Tongue (tissue), 1 donor: ENCODE measurements at regions not wholly inside any gene's neighbourhood (a gene's known extent, or its start where the extent isn't known, plus 50 kb on each side); places are given as distances from the start of the nearest gene placed in this dataset.
"Not testable (repeated sequence)": the region's sequence is repeated elsewhere in the genome, so short reads cannot be mapped to it uniquely, and the experiment has no call there.

Source experiments
- DNase-seq: peaks from one replicate; pipeline ENCODE4 v3.0.0-alpha.2; 2015

DNA sequence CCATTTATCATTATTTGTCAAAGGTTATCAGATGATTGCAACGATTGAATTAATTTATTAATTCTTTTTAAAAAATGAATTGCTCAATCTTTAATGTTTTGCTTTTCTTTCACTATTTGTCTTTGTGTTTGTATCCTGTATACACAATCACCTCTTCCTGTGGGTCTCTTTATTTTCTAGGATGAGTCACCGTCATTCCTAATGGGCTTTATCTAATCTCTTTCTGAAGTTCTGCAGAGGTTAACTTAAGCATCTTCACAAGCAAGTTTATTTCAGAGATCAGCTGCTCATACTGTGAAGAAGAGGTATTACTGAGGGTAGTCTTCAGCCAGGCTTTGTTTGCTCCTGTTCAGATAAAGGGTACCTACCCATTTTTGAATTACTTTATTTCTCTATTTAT lies 323.9 kb downstream of the NNT start:
- no peak for DNase-seq

DNA sequence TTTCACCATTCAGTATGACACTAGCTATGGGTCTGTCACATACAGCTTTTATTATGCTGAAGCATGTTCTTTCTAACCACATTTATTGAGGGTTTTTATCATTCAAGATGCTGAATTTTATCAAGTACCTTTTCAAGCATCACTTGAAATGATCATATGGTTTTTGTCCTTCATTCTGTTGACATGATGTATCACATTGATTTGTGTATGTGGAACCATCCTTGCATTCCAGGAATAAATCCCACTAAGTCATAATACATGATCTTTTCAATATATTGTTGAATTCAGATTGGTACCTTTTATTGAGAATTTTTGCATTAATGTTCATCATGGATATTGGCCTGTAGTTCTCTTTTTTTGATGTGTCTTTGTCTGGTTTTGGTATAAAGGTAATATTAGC lies 317.4 kb downstream of the NNT start:
- DNase-seq: no peak

DNA sequence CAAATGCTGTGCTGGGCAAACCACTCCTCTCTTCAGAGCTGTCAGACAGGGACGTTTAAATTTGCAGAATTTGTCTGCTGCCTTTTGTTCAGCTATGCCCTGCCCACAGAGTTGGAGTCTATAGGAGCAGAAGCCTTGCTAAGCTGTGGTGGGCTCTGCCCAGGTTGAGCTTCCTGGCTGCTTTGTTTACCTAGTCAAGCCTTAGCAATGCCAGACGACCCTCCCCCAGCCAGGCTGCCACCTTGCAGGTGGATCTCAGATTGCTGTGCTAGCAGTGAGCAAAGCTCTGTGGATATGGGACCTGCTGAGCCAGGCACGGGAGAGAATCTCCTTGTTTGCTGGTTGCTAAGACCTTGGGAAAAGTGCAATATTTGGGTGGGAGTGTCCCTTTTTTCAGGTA lies 314.9 kb downstream of the NNT start:
- no peak for DNase-seq

DNA sequence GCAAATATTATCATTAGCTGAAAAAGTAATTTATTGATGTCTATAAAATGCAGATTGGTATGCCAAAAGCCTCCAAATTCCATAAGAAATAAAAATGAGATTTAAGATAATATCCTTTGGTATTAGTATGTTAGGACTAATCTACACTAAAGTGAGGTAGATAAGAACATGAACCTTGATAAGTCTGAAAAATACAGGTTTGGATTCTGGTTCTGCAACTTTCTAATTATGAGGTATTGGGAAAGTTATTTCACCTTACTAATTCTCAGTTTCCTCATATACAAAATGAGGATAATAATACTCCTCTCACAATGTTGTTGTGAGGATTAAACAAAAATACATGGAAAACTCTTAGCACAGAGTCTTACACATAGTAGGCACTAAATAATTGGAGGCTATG lies 300.1 kb downstream of the NNT start:
- DNase-seq: no peak

DNA sequence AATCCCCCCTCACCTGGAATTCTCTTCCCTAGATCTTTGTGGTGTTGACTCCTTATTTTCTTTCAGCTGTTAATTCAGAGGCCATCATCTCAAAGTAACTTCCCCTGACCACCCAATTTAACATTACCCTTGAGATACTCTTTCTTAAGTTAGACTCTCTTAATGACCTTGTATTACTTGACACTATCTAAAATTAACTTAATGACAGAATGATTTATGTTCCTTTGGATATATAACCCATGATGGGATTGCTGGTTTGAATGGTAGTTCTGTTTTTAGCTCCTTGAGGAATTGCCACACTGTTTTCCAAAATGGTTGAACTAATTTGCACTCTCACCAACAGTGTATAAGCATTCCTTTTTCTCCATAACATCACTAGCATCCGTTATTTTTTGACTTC lies 298.0 kb downstream of the NNT start:
- DNase-seq: no peak

DNA sequence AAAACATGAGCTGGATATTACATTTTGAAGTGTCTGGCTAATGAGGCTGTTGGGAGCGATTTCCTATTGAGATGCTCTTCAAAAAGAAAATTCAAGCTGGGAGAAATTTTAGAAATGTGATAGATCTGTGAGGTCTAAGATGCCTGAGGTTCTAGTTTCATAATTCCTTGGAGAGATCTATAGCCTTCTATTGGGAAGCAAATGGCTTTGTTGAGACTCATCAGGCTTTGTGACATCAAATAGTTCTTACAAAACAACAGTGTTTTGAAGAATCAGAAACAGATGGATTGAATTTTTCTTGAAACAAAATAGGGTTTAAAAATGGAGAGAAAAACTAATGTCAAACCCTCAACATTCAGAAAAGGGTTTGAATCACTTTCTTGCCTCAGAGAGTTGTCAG lies 292.9 kb downstream of the NNT start:
- no peak for DNase-seq

DNA sequence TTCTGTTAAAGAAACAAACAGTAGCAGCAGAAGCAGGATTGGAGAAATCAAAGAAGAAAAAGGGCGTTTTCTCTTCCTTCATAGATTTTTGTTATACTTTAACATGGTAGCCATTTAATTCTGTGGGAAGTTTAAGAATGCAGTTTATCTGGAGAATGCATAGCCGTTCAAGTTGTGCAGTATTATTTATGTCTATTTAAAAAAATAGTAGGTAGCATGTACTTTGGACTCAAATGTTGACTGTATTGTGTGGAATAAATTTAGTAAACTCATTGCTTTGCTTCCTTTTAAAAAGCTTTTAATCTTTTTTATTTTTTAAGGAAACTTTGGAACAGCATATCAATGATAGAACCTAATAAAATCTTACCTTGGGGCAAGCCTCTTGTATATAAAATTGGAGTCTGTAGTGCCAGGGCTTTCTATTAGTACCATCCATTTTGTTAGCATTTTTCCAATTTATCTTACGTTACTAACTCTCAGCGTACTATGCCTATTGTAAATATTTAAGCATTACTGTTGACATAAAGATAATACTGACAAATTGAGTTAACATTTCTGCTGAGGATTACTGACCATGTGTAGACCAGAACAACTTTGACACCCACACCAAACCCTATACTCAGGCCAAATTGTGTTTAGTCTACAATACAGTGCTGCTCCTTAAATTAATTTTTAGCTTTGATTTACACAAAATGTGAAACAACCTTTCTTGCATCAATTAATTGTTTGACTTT lies 291.1 kb downstream of the NNT start:
- DNase-seq: no peak

DNA sequence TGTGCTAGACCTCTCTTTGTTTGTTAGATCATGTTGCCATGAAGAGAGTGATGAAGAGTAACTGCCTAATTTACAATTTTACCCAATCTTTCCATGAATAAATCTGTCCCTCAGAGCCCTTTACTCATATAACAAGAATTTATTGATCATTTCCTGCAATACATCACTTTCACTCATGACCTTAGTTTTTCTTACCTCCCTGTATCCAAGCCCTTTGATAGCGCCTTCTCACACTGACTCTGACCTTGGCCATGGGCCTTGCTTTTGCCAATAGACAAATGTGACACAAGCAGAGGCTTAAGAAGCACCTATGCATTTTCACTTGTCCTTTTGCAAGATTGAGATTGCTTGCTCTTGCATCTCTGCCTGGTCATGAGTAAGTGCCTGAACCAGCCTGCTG lies 288.1 kb downstream of the NNT start:
- DNase-seq: no peak

DNA sequence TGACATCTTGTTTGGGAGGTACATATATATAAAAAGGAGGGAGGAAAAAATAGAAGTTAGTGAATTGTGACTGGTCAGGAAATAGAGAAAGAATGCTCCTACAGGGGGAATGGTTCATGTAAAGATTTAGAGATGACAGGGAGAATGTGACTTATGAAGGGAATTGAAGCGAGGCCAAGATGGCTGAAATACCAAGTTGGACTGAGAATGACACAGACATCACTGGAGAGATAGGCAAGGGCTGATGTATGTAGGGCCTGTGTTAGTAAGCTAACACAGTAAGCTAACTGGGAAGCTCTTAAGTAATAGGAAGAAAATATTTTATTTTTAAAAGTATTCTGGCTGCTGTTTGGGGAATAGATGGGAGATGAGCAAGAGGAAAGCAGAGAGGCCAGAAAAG lies 286.3 kb downstream of the NNT start:
- no peak for DNase-seq

DNA sequence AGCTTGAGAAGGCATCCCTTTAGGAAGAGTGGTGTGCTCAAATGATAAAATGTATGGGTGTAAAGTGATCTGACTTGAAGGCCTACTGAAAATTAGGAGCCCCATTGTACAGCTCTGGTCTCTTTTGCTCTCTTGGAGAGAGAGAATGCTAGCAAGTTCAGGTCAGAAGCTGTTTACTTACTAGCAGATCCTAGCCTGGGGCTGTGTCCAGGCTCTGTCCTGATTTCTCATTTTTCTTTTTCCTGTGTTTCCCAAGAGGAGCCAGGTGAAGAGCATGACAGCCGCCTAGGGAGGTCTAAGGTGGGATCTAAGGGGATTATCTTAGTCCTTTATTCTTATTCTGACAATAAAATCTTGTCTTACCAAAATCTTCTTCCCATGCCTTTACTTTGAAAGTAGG lies 272.8 kb downstream of the NNT start:
- no peak for DNase-seq

DNA sequence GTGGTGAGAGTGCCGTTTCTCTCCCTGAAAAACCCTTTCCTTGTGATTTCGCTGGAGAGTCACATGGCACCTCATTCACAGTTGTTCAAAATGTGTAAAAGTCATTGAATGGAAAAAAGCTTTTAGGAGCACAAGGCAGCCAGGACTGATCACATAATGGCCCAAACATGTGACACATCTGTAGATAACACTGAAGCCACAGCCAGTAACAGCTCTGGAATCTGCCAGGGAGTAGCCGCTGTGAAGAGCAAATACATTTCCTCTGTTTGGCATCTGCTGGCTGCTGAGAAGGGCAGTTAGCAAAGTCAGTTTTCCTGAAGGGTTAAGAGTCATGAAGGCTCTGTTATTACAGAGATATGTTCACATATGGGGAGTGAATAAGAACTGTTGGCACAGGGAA lies 271.8 kb downstream of the NNT start:
- DNase-seq: no peak

DNA sequence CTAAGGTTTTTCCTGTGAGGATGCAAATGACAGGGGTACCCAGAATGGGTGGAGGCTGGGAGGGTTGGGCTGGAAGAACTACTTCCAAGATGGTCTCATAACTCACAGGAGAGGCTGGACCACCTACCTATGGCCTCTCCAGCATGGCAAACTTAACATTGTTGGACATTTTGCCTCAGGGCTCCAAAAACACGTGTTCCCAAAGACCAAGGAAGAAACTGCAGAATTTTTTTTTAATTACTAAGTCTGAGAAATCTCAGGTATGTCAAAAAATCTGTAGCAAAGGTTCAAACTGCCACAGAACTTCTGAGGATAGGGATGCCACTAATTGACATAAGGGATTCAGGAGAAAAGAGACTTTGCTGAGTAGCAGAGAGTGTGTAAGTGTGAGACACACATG lies 270.8 kb downstream of the NNT start:
- DNase-seq: no peak

DNA sequence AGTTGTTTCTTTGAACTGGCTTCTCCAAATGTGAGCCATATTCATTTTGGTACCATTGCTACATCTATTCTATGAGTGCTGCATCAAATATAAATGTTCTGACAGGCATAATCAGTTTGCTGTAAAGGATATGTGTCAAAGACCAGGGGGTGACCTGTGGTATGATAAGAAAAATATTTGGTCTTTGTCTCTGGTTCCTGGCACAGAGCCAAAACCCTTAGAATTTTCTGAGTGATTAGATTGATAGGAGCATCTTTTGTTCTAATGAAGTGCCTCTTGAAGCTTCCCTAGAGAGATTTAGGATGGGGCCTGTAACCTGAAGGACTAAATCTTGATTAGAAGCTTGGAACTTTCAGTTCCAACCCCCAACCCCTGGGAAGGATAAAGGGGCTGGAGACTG lies 256.3 kb downstream of the NNT start:
- no peak for DNase-seq

DNA sequence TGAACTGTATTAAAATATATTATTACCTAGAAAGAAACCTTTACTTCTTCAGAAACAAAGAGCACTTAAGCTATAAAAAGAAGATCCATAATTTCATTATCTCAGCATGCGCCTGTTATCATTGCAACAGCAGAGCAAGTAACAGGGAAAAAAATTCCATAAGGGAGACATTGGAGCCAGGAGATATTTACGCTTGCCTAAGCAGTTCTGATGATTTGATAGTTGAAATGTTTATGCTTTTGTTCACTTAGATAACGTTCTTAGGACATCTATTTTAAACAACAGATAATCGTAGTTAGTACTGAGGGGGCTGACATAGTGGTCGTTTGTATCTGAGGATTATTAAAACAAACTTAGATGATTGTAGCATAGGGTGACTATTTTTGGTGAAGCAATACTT lies 252.5 kb downstream of the NNT start:
- no peak for DNase-seq

DNA sequence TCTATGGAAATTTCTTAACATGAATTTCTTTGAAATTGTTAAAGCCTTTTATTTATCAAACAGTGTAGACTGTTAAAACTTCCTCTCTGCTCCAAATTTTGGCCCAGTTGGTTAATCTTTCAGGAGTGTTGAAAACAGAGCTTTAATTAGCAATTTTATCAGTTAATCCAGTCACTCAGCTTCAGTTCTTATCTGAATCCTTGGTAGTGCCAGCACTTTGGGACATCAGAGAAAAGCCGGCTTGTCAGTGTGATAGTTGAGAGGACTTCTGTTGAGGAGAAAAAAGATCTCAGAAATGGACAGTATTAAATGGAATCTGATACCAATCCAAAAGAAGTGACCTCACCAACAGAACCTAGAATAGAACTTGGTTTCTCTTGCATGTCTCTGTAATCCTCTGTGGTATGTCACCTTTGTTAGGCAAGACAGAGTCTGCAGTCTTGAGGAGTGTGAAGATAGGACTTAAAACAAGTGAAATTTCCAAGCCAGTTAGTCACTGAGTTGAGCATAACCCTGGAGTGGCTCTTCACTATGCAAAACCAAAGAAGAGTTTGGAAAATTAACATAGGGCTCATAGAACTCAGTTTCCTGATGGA lies 251.8 kb downstream of the NNT start:
- peak; percentile 8 for DNase-seq

DNA sequence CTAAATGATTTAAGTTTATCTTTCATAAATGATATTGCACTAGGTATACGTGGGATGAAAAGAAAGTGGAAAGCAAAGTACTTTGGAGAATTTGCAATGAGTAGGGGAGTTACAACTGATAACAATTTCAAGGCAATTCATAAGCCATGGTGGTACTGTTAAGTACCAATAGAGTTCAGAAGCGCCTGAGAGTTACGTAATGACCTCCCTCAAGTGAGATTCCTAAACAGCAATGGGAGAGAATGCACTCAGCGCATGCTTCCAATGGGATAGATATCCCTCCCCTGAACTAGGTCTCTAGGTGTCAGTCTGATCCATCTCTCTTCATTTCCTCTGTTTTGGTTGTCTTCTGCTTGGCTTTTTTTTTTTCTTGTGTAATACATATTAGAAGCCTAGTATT lies 249.3 kb downstream of the NNT start:
- DNase-seq: no peak

DNA sequence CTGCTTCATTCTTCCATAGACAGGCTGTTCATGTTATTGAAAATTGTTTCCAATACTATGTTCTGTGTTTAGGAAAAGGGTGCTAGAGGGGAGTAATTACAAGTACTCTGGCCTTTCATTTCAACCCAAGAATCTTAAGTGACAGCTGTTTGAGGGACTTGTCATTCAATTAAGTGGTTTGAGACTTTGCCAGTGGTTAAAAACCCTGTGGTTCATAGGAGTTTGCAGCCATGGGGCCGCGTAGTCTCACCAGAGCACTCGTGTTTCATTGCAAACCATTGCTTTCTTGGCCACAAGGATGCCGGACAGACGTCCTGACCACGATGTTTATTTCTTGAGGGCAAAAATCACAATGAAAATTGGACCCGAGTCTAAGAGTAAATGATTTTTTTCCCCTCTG lies 248.8 kb downstream of the NNT start:
- no peak for DNase-seq

DNA sequence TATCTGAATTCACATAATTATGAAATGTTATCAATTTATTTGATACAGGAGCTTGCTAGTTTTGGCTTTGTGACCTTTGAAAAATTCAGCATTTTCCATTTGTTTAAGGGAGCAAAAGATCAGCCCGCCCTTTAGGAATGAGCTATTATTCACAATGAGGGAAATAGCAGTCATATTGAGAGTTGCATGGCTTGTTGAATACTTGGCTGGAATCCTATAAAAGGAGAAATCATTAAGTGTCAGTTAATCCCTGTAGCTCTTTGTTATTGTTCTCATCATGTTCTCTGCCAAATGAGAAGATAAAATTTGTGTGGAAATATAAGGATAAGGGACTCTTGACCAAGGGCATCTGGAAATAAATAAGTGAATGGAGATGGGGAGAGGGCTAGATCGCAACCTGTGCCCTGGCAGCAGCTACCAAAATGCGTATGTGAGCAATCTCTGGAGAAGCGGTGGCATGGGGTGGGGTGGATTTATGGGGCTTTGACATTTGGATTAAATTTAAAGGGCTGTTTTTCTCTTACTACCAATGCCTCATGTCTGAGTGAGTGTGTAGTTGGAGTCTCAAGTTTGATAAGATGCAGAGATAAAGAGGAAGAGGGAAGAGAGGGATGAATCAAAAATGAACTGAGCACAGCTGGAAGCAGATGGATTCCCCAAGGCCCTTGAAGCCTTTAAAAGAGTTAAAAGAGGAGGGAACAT lies 237.6 kb downstream of the NNT start:
- peak; percentile 56 for DNase-seq

DNA sequence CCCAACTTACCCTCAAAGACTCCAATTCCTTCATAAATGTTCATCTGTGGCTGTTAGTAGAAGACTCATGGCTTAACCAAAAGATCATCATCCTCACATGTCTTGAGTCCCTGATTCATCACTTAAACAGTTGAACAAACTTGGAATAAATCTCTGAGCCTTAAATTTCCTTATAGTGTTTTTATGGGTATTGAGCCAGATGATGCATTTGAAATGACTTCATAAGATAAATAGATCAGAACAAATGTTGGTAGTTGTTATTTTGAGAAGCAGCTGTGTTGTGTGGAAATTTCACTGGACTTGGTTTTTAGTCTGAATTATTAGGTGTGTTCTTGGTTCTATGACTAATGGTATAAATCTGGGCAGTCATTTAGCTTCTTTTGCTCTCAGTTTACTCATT lies 236.2 kb downstream of the NNT start:
- DNase-seq: no peak

DNA sequence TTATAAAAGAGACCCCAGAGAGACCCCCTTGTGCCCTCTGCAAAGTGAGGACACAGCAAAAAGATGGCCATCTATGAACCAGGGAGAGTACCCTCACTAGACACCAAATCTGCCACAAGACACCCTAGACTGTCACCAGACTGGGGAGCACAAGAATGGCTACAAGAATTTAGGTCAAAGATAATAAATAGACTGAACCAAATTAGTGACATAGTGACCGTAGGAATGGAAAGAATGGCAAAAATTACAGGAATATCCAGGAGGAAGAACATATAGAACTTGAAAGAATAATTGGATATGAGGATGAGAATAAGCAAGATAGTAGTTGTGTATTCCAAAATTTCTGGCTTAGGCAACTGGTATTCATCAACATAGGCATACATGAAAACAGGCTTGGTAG lies 235.0 kb downstream of the NNT start:
- no peak for DNase-seq

DNA sequence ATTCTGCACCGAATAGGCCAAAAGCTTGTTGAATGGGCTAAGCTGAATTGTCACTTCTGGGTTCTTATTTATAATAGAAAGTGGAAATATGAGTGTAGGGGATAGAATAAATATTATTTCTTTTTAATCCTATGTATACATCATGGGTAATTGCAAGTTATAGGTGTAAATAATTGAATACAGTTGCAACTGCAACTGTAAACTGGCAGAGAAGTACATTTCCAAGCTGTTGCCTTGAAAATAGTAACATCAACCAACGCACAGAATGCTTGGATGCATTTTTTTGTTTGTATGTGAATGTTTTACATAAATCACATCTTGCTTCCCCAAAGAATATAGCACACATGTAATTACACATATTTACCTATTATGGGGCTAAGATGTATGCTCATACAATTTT lies 234.1 kb downstream of the NNT start:
- DNase-seq: no peak

DNA sequence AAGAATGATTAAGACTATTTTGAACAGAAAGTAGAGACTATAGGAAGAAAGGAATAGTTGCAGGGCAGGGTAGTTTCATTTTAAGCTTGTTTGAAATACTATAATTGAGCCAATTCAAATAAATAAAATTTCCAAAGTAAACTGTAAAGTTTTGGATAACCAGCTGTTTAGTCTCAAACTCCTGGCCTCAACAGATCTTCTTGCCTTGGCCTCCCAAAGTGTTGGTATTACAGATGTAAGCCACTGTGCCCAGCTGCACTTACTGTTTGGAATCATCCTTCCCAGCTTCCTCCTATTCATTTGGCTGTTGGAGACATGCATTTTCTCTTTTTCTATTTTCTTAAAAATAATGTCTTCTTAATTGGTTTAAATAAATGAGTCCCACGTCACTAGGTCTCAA lies 231.0 kb downstream of the NNT start:
- no peak for DNase-seq

DNA sequence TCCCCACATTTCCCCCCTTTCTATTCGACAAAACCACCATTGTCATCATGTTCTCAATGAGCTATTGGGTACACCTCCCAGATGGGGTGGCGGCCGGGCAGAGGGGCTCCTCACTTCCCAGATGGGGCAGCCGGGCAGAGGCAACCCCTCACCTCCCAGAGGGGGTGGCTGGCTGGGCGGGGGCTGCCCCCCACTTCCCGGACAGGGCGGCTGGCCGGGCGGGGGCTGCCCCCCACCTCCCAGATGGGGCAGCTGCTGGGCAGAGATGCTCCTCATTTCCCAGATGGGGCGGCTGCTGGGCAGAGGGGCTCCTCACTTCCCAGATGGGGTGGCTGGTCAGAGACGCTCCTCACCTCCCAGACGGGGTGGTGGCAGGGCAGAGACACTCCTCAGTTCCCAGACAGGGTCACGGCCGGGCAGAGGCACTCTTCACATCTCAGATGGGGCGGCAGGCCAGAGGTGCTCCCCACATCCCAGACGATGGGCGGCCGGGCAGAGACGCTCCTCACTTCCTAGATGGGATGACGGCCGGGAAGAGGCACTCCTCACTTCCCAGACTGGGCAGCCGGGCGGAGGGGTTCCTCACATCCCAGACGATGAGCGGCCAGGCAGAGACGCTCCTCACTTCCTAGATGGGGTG lies 221.5 kb downstream of the NNT start:
- DNase-seq: not testable (repeated sequence)

DNA sequence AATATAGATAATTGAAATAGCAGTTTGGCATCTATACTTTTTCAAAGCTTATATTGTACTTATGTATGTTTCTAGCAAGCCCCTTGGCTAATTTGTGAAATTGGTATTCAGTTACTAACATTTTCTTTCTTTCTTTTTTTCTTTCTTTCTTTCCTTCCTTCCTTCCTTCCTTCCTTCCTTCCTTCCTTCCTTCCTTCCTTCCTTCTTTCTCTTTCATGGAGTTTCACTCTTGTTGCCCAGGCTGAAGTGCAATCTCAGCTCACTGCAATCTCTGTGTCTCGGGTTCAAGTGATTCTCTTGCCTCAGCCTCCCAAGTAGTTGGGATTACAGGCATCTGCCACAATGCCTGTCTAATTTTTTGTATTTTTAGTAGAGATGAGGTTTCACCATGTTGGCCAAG lies 215.4 kb downstream of the NNT start:
- not testable (repeated sequence) for DNase-seq
